Breast epithelium (tissue), 4 donors: ENCODE measurements at regions not wholly inside any gene's neighbourhood (a gene's known extent, or its start where the extent isn't known, plus 50 kb on each side); places are given as distances from the start of the nearest gene placed in this dataset.

Experiments
- DNase-seq, 2 donors: peaks; one replicate each; pipeline ENCODE4 v3.0.0-alpha.2; 2019; ENCODE audit warnings: low spot score in 2 of 2
- H3K27ac ChIP-seq, 2 donors: fragments of 200-600 bp; sonication (generic) in 1 of 2; one replicate each; pipeline ENCODE4 v1.5.1; 2016 to 2019; ENCODE audit warnings: mild to moderate bottlenecking in 1 of 2
- H3K27me3 ChIP-seq, 2 donors: fragments of 200-600 bp; sonication (generic) in 1 of 2; one replicate each; pipeline versions ENCODE4 v1.5.1 to v1.6.0; 2017 to 2019; ENCODE audit warnings: control low read depth in 1 of 2, mild to moderate bottlenecking in 1 of 2
- H3K36me3 ChIP-seq: fragments of 200-600 bp; one replicate; pipeline ENCODE4 v1.5.1; 2019
- H3K4me1 ChIP-seq, 2 donors: fragments of 200-600 bp; sonication (generic); one replicate each; pipeline ENCODE4 v1.5.1; 2016 to 2019; ENCODE audit warnings: control low read depth in 1 of 2
- H3K4me3 ChIP-seq, 3 donors: fragments of 200-600 bp; sonication (generic); 1 replicate in 2 of 3; 2 replicates in 1 of 3; pipeline ENCODE4 v1.5.1; 2016 to 2019; ENCODE audit warnings: mild to moderate bottlenecking in 3 of 3, moderate library complexity in 2 of 3
- H3K9me3 ChIP-seq, 2 donors: fragments of 200-600 bp; sonication (generic) in 1 of 2; one replicate each; pipeline ENCODE4 v1.5.1; 2016 to 2019; ENCODE audit warnings: control low read depth in 1 of 2
- CTCF ChIP-seq, 3 donors: fragments of 450-650 bp; IDR thresholded peaks; one replicate each; pipeline ENCODE4 v1.5.1; 2016 to 2017; ENCODE audit warnings: antibody characterized with exemption in 3 of 3, mild to moderate bottlenecking in 3 of 3, moderate library complexity in 3 of 3
- POLR2A ChIP-seq: fragments of 450-650 bp; IDR thresholded peaks from one replicate; pipeline ENCODE4 v1.6.1; 2016; ENCODE audit warnings: antibody characterized with exemption, mild to moderate bottlenecking, moderate library complexity
- POLR2AphosphoS5 ChIP-seq, 3 donors: sonication (generic); formaldehyde crosslinking; IDR thresholded peaks; one replicate each; pipeline ENCODE4 v1.6.1; 2017; ENCODE audit warnings: antibody characterized with exemption in 3 of 3
- intact Hi-C: fragments of 100-400 bp; cut with DNase I; formaldehyde crosslinking; loops from one replicate; pipeline ENCODE4 v1.15.1; 2023; ENCODE audit warnings: low total_unique reads

GRCh38 chr3:181940703-181941102, 229.0 kb downstream of the SOX2 start:
- no peak overlapping the region for H3K4me3 ChIP-seq
- no peak for DNase-seq
- intact Hi-C loops: no loop called here
- no peaks in the 10 kb centered on the region for H3K36me3 ChIP-seq
- H3K9me3 ChIP-seq: no peaks in the 10 kb centered on the region
- H3K4me1 ChIP-seq: no peaks in the 10 kb centered on the region
- H3K27ac ChIP-seq: no peak overlapping the region
- no peak for TF ChIP-seq POLR2A
- TF ChIP-seq CTCF (IDR thresholded peaks at IDR 0.05): no peak
- no peak for TF ChIP-seq POLR2AphosphoS5 (IDR thresholded peaks at IDR 0.05)
- H3K27me3 ChIP-seq: no peaks in the 10 kb centered on the region

GRCh38 chr3:181941250-181941649, 229.5 kb downstream of the SOX2 start:
- H3K36me3 ChIP-seq: no peaks in the 10 kb centered on the region
- no peaks in the 10 kb centered on the region for H3K4me1 ChIP-seq
- intact Hi-C loops: no loop called here
- H3K9me3 ChIP-seq: no peaks in the 10 kb centered on the region
- DNase-seq: no peak
- no peak overlapping the region for H3K4me3 ChIP-seq
- no peaks in the 10 kb centered on the region for H3K27me3 ChIP-seq
- H3K27ac ChIP-seq: no peak overlapping the region
- TF ChIP-seq POLR2AphosphoS5 (IDR thresholded peaks at IDR 0.05) (no peak), CTCF (IDR thresholded peaks at IDR 0.05) (no peak), POLR2A (no peak)

GRCh38 chr3:181943285-181943684, 231.6 kb downstream of the SOX2 start:
- intact Hi-C loops: no loop called here
- H3K4me3 ChIP-seq: no peak overlapping the region
- H3K9me3 ChIP-seq: no peaks in the 10 kb centered on the region
- H3K27ac ChIP-seq: no peak overlapping the region
- DNase-seq: no peak
- no peaks in the 10 kb centered on the region for H3K36me3 ChIP-seq
- H3K27me3 ChIP-seq: no peaks in the 10 kb centered on the region
- no peaks in the 10 kb centered on the region for H3K4me1 ChIP-seq
- no peak for TF ChIP-seq POLR2AphosphoS5 (IDR thresholded peaks at IDR 0.05)
- TF ChIP-seq CTCF (IDR thresholded peaks at IDR 0.05): no peak
- TF ChIP-seq POLR2A: no peak

- Histone ChIP-seq H3K27ac (no peak overlapping the region), H3K4me1 (no peaks in the 10 kb centered on the region), H3K27me3 (no peaks in the 10 kb centered on the region), H3K36me3 (no peaks in the 10 kb centered on the region), H3K4me3 (no peak overlapping the region), H3K9me3 (no peaks in the 10 kb centered on the region)
- DNase-seq: no peak
- intact Hi-C loops: no loop called here
- TF ChIP-seq POLR2AphosphoS5 (IDR thresholded peaks at IDR 0.05): no peak
Measured at GRCh38 chr3:181947606-181948005, 235.9 kb downstream of the SOX2 start.

GRCh38 chr3:181948286-181948685, 236.6 kb downstream of the SOX2 start:
- H3K4me3 ChIP-seq: no peak overlapping the region
- H3K4me1 ChIP-seq: no peaks in the 10 kb centered on the region
- H3K36me3 ChIP-seq: no peaks in the 10 kb centered on the region
- TF ChIP-seq POLR2AphosphoS5 (IDR thresholded peaks at IDR 0.05) (no peak), POLR2A (no peak), CTCF (IDR thresholded peaks at IDR 0.05) (no peak)
- intact Hi-C loops: no loop called here
- H3K9me3 ChIP-seq: no peaks in the 10 kb centered on the region
- H3K27ac ChIP-seq: no peak overlapping the region
- no peaks in the 10 kb centered on the region for H3K27me3 ChIP-seq
- DNase-seq: no peak

GRCh38 chr3:181952221-181952620, 240.5 kb downstream of the SOX2 start:
- Histone ChIP-seq H3K9me3 (no peaks in the 10 kb centered on the region), H3K4me1 (no peaks in the 10 kb centered on the region), H3K4me3 (no peak overlapping the region), H3K27ac (no peak overlapping the region), H3K27me3 (no peaks in the 10 kb centered on the region), H3K36me3 (no peaks in the 10 kb centered on the region)
- intact Hi-C loops: no loop called here
- no peak for TF ChIP-seq POLR2A
- no peak for DNase-seq
